Activated CD8-positive, alpha-beta memory T cell treated with anti-CD3 and anti-CD28 coated beads for 24 hours (primary cell): ENCODE measurements at regions not wholly inside any gene's neighbourhood (a gene's known extent, or its start where the extent isn't known, plus 50 kb on each side); places are given as distances from the start of the nearest gene placed in this dataset.
A peak's percentile ranks its signal among the peaks of the same experiment; 100 is the strongest.

ENCODE experiments used
- DNase-seq: peaks from one replicate; pipeline ENCODE4 v3.0.0-alpha.2; 2020

- no peak for DNase-seq
Observed at GRCh38 chr14:89024691-89025090, 200.2 kb downstream of the TTC8 start.

DNA sequence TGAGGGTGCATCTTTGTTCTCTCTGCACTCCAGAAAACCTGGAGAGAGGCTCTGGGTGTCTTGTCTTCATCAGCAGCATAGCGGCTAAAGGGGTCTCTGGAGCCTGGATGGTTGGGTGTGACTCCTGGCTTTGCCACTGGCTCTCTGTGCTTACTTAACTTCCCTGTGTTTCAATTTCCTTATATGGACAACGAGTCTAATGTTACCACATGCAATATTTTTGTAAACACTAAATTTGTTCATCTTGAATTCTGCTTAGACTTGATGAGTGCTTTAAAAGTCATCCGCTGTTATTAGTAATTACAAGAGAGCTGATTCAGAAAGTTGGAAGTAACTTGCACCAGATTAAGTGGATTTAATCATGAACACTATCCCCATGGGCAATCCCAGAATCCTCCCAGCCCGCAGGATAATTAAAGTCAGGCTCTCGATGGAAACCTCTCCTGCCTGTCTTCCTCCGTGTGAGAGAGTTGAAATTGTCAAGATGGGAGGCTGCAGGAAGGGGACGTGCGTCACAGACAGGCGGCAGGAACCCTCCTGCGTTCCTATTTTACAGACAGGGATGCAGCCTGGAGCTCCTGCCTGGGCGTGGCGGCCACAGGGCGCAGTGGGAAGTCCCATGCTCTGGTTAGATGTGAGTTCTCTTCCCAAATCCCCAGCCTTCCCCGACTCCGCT is 201.2 kb downstream of the TTC8 start:
- DNase-seq, result no peak

GRCh38 chr14:89027097-89027740 is 202.8 kb downstream of the TTC8 start:
- DNase-seq, result peak; percentile 86

DNA sequence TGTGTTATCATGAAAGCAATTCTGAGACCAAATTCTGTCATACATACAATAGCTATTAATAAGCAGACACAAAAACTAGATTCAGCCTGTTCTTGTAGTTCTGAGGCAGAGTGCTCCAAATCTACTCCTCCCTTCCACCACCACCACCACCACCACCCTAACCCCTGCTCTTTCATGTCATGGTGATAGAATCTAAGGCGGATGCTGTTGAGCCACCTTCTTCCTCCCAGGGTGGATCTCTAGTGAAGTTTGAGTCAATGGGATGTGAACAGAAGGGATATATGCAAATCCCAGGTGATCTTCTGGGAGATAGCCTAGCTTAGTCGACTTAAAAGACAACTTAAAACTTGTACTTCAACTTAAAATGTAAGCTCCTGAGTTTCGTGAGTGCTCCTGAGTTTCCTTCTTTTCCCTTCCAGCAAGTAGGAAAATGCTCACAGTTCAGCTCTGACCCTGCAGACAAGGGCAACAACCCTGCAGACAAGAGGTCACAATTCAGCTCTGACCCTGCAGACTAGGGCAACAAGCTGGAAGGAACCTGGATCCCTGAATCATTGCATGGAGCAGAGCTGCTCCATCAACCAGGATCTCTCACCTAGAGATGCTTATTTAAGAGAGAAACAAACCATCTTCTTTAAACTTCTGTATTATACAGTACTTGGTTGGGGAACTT is 204.1 kb downstream of the TTC8 start:
- DNase-seq, result no peak

- no peak for DNase-seq
Observed at GRCh38 chr14:89029961-89030694, 205.7 kb downstream of the TTC8 start.

DNA sequence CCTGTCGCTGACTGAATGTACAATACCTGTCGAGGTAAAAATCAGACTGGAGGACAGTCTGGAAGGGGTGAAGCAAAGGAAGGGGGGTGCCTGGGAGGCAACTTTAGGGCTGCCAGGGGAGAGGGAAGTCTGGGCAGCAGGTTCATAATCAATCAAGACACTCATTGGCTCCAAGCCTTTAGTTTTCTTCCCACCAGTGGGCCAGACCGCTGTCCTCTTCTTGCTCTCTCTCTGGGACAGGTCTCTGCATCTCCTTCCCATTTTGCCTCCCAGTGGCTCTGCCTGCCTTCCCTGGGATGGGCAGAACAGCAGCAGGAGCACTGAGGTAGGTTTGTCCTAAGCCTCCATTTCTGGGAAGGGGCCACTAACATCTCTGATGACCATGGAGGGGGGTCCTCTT is 206.5 kb downstream of the TTC8 start:
- no peak for DNase-seq

GRCh38 chr14:89032086-89032649 is 207.7 kb downstream of the TTC8 start:
- no peak for DNase-seq

GRCh38 chr14:89033756-89034155 is 209.3 kb downstream of the TTC8 start:
- no peak for DNase-seq

- no peak for DNase-seq
Observed at GRCh38 chr14:89036371-89036770, 211.9 kb downstream of the TTC8 start.

- DNase-seq, result no peak
Observed at GRCh38 chr14:89037065-89037464, 212.6 kb downstream of the TTC8 start.

DNA sequence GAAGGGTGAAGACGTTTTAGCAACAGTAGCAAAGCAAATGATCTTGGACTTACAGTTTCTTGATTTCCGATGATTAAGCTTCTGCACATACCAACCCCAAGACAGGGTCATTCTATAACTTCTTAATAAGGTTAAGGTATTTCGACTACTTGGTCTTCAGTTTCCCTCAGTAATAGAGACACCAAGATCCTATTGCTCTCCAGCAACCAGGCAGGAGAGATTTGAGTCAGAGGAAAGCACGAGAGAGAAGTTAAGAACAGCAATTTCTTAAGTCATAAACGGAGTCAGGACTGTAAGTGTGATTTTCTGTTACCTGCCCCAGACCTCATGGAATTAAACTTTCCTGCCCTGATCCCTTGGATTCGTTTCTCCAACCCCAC is 215.6 kb downstream of the TTC8 start:
- DNase-seq, result no peak

GRCh38 chr14:89040460-89041256 is 216.2 kb downstream of the TTC8 start:
- DNase-seq, result peak; percentile 97

GRCh38 chr14:89041257-89041582 is 216.8 kb downstream of the TTC8 start:
- DNase-seq, result no peak

- no peak for DNase-seq
Observed at GRCh38 chr14:89042021-89042420, 217.6 kb downstream of the TTC8 start.

- DNase-seq, result no peak
Observed at GRCh38 chr14:89053303-89053702, 228.9 kb downstream of the TTC8 start.

- no peak for DNase-seq
Observed at GRCh38 chr14:89056394-89056793, 231.9 kb downstream of the TTC8 start.

GRCh38 chr14:89058697-89059096 is 234.2 kb downstream of the TTC8 start:
- DNase-seq, result no peak

- DNase-seq, result no peak
Observed at GRCh38 chr14:89060191-89060590, 235.7 kb downstream of the TTC8 start.

DNA sequence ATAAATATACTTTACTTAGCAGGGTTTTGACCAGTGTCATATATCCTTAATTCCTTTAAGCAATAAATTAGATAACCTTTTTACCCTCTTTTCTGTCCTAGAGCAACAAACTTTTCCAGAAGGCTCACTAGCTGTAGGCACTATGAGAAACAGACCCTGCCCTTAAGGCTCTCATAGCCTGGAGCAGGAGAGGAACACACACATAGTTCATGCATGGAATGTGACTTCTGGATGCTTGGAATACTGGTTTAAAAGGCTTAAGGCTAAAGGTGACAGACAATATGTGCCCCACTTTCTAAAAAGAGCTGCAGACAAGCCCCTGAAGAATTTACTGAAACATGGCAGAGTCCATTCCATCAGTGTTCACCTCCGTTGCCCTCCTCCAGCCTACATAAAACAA is 237.2 kb downstream of the TTC8 start:
- no peak for DNase-seq

DNA sequence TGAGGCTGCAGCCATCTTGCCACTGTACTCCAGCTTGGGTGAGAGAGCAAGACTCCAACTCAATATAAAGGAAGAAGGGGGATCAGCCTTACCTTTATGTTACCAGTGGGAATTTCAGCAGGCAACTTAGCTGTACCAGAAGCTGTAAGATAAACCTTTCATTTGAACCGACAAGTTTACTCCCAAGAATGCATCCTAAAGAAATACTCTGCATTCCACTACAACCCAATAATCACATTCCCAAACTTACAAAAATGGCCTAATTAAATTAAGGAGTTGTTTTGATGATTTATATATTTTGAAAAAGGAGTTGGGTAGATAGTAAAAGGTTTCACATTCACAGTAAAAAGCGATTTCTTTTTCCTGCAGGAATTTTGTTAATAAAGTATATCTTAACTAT is 241.4 kb downstream of the TTC8 start:
- DNase-seq, result no peak

GRCh38 chr14:89067293-89067972 is 243.0 kb downstream of the TTC8 start:
- no peak for DNase-seq
